ENCODE measurements at regions not wholly inside any gene's neighbourhood (a gene's known extent, or its start where the extent isn't known, plus 50 kb on each side); places are given as distances from the start of the nearest gene placed in this dataset.

GRCh38 chr6:125392682-125393081, 90.9 kb upstream of the HDDC2 start:
- peaks cover 0 to 13% (median 0%) of the 10 kb centered on the region in 4 donors for H3K4me1 ChIP-seq
- DNase-seq: no peak
- no peaks in the 10 kb centered on the region for H3K27me3 ChIP-seq
- TF ChIP-seq CTCF (IDR thresholded peaks at IDR 0.05): no peak
- no peak overlapping the region for H3K4me3 ChIP-seq
- no peaks in the 10 kb centered on the region for H3K36me3 ChIP-seq
- H3K9me3 ChIP-seq: no peaks in the 10 kb centered on the region
- H3K27ac ChIP-seq: no peak overlapping the region
- intact Hi-C loops (cut with DNase I; ENCODE audit: low total_unique reads): no loop called here

GRCh38 chr6:125393449-125393858, 91.7 kb upstream of the HDDC2 start:
- H3K4me3 ChIP-seq: no peak overlapping the region
- intact Hi-C loops (cut with DNase I; ENCODE audit: low total_unique reads): no loop called here
- no peak for DNase-seq

GRCh38 chr6:125406741-125407140, 105.0 kb upstream of the HDDC2 start:
- DNase-seq: no peak
- TF ChIP-seq CTCF (IDR thresholded peaks at IDR 0.05): no peak
- Histone ChIP-seq H3K4me3 (no peak overlapping the region), H3K27me3 (no peaks in the 10 kb centered on the region), H3K36me3 (peaks cover 0 to 12% (median 8%) of the 10 kb centered on the region in 3 donors), H3K27ac (no peak overlapping the region), H3K9me3 (no peaks in the 10 kb centered on the region), H3K4me1 (peaks cover 0 to 11% (median 0%) of the 10 kb centered on the region in 4 donors)
- intact Hi-C loops (cut with DNase I; ENCODE audit: low total_unique reads): no loop called here

More at GRCh38 chr6:125393449-125393858, 91.7 kb upstream of the HDDC2 start:
- H3K4me1 ChIP-seq: peaks cover 0 to 13% (median 0%) of the 10 kb centered on the region in 4 donors
- H3K27me3 ChIP-seq: no peaks in the 10 kb centered on the region
- no peaks in the 10 kb centered on the region for H3K36me3 ChIP-seq
- no peak for TF ChIP-seq CTCF (IDR thresholded peaks at IDR 0.05)
- no peaks in the 10 kb centered on the region for H3K9me3 ChIP-seq
- no peak overlapping the region for H3K27ac ChIP-seq

GRCh38 chr6:125414507-125414906, 112.7 kb upstream of the HDDC2 start:
- no peak for TF ChIP-seq CTCF (IDR thresholded peaks at IDR 0.05)
- DNase-seq: no peak
- no peaks in the 10 kb centered on the region for H3K27me3 ChIP-seq
- intact Hi-C loops (cut with DNase I; ENCODE audit: low total_unique reads): no loop called here
- H3K36me3 ChIP-seq: no peaks in the 10 kb centered on the region
- H3K27ac ChIP-seq: no peak overlapping the region
- H3K4me1 ChIP-seq: peaks cover 0 to 30% (median 3%) of the 10 kb centered on the region in 4 donors
- no peaks in the 10 kb centered on the region for H3K9me3 ChIP-seq
- no peak overlapping the region for H3K4me3 ChIP-seq

GRCh38 chr6:125415913-125416312, 114.1 kb upstream of the HDDC2 start:
- H3K27ac ChIP-seq: no peak overlapping the region

More at GRCh38 chr6:125415913-125416312, 114.1 kb upstream of the HDDC2 start:
- H3K27me3 ChIP-seq: no peaks in the 10 kb centered on the region
- DNase-seq: no peak
- intact Hi-C loops (cut with DNase I; ENCODE audit: low total_unique reads): no loop called here
- no peak for TF ChIP-seq CTCF (IDR thresholded peaks at IDR 0.05)
- no peaks in the 10 kb centered on the region for H3K36me3 ChIP-seq
- no peak overlapping the region for H3K4me3 ChIP-seq
- H3K4me1 ChIP-seq: peaks cover 0 to 36% (median 6%) of the 10 kb centered on the region in 4 donors
- H3K9me3 ChIP-seq: no peaks in the 10 kb centered on the region

Data from tibial artery (tissue), 4 donors.